KMS-11 (cell line): ENCODE measurements at regions not wholly inside any gene's neighbourhood (a gene's known extent, or its start where the extent isn't known, plus 50 kb on each side); places are given as distances from the start of the nearest gene placed in this dataset.
"Not testable (repeated sequence)": the region's sequence is repeated elsewhere in the genome, so short reads cannot be mapped to it uniquely, and the experiment has no call there.

Experiments
- H2AFZ ChIP-seq: fragments of 200-600 bp; sonication (generic); 2 replicates; pipeline ENCODE4 v1.6.1; 2016; ENCODE audit warnings: antibody characterized with exemption, mixed run types, low read depth
- H3K27ac ChIP-seq: fragments of 200-600 bp; sonication (generic); 2 replicates; pipeline ENCODE4 v1.6.1; 2016; ENCODE audit warnings: mild to moderate bottlenecking, mixed run types
- H3K27me3 ChIP-seq: fragments of 200-600 bp; sonication (generic); 2 replicates; pipeline ENCODE4 v1.6.1; 2017; ENCODE audit warnings: mild to moderate bottlenecking, low read depth, mixed run types, moderate library complexity; ENCODE audit not compliant: insufficient read depth
- H3K36me3 ChIP-seq: fragments of 200-600 bp; sonication (generic); 2 replicates; pipeline ENCODE4 v1.6.1; 2017; ENCODE audit warnings: mild to moderate bottlenecking, mixed run types; ENCODE audit not compliant: insufficient read depth
- H3K4me1 ChIP-seq: fragments of 200-600 bp; sonication (generic); 2 replicates; pipeline ENCODE4 v1.6.1; 2016; ENCODE audit warnings: mild to moderate bottlenecking, low read depth, mixed run types; ENCODE audit not compliant: poor library complexity, severe bottlenecking
- H3K4me2 ChIP-seq: fragments of 200-600 bp; sonication (generic); 2 replicates; pipeline ENCODE4 v1.7.0; 2016; ENCODE audit warnings: mild to moderate bottlenecking, mixed run types
- H3K4me3 ChIP-seq: fragments of 200-600 bp; sonication (generic); IDR thresholded peaks from 2 replicates; pipeline ENCODE4 v1.6.1; 2017; ENCODE audit warnings: low read depth, low read length, mixed read lengths; ENCODE audit not compliant: insufficient read depth
- H3K79me2 ChIP-seq: fragments of 200-600 bp; sonication (generic); 2 replicates; pipeline ENCODE4 v1.6.1; 2016; ENCODE audit warnings: low read depth, mixed run types; ENCODE audit not compliant: insufficient read depth
- H3K9ac ChIP-seq: fragments of 200-600 bp; sonication (generic); 2 replicates; pipeline ENCODE4 v1.6.1; 2016; ENCODE audit warnings: mild to moderate bottlenecking, mixed run types
- H4K20me1 ChIP-seq: fragments of 200-600 bp; sonication (generic); 2 replicates; pipeline ENCODE4 v1.6.1; 2016; ENCODE audit warnings: mild to moderate bottlenecking, mixed run types; ENCODE audit not compliant: insufficient read depth
- CTCF ChIP-seq: fragments of 200-600 bp; sonication (generic); conservative IDR thresholded peaks from 2 replicates; pipeline ENCODE4 v1.6.1; 2017; ENCODE audit warnings: low read depth, mild to moderate bottlenecking, antibody characterized with exemption, low read length, moderate library complexity, mixed read lengths

- no peaks in the 10 kb centered on the region for H3K79me2 ChIP-seq
- no peaks in the 10 kb centered on the region for H3K36me3 ChIP-seq
- H2AFZ ChIP-seq, result no peak overlapping the region
- no peak overlapping the region for H3K4me3 ChIP-seq
- H4K20me1 ChIP-seq, result no peaks in the 10 kb centered on the region
- TF ChIP-seq CTCF, result no peak
- no peak overlapping the region for H3K27ac ChIP-seq
- no peak overlapping the region for H3K9ac ChIP-seq
- H3K4me2 ChIP-seq, result no peak overlapping the region
- no peaks in the 10 kb centered on the region for H3K27me3 ChIP-seq
- H3K4me1 ChIP-seq, result no peaks in the 10 kb centered on the region
These were observed 145.2 kb upstream of the ZNF648 start for GRCh38 chr1:182206626-182207239.

GRCh38 chr1:182205351-182206022 lies 144.0 kb upstream of the ZNF648 start:
- Histone ChIP-seq H3K36me3 (no peaks in the 10 kb centered on the region), H2AFZ (no peak overlapping the region), H3K27me3 (no peaks in the 10 kb centered on the region), H3K79me2 (no peaks in the 10 kb centered on the region), H3K4me3 (no peak overlapping the region), H3K4me2 (no peak overlapping the region), H3K4me1 (no peaks in the 10 kb centered on the region), H3K27ac (no peak overlapping the region), H3K9ac (no peak overlapping the region), H4K20me1 (no peaks in the 10 kb centered on the region)
- no peak for TF ChIP-seq CTCF

DNA sequence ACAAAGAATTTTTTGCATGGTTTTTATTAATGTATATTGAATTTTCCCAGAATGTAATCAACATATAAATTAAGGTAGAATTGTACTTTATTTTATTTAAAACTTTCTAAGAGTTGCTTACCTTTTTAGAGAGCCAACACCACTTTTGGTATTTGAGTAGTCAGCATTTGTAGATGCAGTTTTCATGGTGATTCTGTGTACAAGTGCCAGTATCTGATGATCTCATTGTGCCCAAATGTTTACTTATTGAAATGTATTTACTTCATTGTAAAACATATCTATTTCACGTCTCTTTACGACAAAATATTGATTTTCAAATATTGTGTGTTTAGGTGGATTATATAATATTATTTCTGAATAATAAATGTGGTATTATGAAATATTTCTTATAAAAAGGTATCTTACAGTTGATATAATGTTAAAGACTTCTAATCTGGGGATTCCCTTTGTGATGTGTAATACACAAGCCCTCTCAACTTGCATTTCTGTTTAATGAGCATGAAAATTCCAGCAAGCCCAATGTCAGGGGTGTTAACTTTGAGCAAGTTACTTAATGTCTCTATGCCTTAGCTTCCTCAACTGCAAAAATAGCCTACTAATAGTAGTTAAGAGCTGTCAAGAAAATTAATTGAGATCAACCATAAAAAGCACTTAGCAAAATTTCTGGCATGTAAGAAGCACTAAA lies 141.8 kb upstream of the ZNF648 start:
- no peak overlapping the region for H3K4me2 ChIP-seq
- no peak for TF ChIP-seq CTCF
- H2AFZ ChIP-seq, result no peak overlapping the region
- H3K9ac ChIP-seq, result no peak overlapping the region
- no peak overlapping the region for H3K4me3 ChIP-seq
- H3K4me1 ChIP-seq, result no peaks in the 10 kb centered on the region
- H3K27ac ChIP-seq, result no peak overlapping the region
- no peaks in the 10 kb centered on the region for H3K36me3 ChIP-seq
- no peaks in the 10 kb centered on the region for H3K27me3 ChIP-seq
- no peaks in the 10 kb centered on the region for H4K20me1 ChIP-seq
- no peaks in the 10 kb centered on the region for H3K79me2 ChIP-seq

- H3K9ac ChIP-seq, H3K4me2 ChIP-seq, H3K27me3 ChIP-seq, H3K79me2 ChIP-seq, H3K27ac ChIP-seq, H3K36me3 ChIP-seq, H2AFZ ChIP-seq, H4K20me1 ChIP-seq, H3K4me1 ChIP-seq, H3K4me3 ChIP-seq: not testable (repeated sequence)
These were observed 140.0 kb upstream of the ZNF648 start for GRCh38 chr1:182201490-182201889.
